ENCODE measurements at regions not wholly inside any gene's neighbourhood (a gene's known extent, or its start where the extent isn't known, plus 50 kb on each side); places are given as distances from the start of the nearest gene placed in this dataset.

DNA sequence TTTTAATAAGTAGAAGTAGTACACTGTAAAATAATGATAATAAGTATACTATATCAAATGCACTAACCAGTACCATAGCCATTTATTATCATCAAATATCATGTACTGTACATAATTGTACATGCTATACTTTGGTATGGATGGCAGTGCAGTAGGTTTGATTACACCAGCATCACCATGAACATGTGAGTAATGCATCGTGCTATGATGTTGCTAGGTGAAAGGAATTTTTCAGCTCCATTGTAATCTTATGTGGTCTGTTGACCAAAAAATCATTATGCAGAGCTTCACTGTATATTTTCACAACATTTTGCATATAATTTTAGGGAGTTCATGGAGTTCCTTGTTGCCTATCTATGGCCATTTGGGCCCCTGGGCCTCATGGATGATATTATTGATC lies 72.2 kb upstream of the HMHB1 start:
- Histone ChIP-seq H3K27me3 (ENCODE audit: control insufficient read depth, insufficient read depth, low read length) (no peaks in the 10 kb centered on the region), H3K4me3 (replicated peaks in 1 of 4; ENCODE audit: control extremely low read depth in 1 of 4, insufficient read depth in 1 of 4, low read depth in 3 of 4, low read length in 4 of 4) (no peak overlapping the region), H3K36me3 (ENCODE audit: control insufficient read depth, insufficient read depth, low read length) (no peaks in the 10 kb centered on the region), H3K27ac (ENCODE audit: insufficient read depth, low read length) (no peak overlapping the region), H3K4me1 (ENCODE audit: control insufficient read depth, extremely low read depth, insufficient read depth, low read length) (no peaks in the 10 kb centered on the region), H3K4me2 (ENCODE audit: extremely low read depth, insufficient read depth, low read length) (no peak overlapping the region), H2AFZ (ENCODE audit: low read length) (no peak overlapping the region), H3K79me2 (ENCODE audit: control insufficient read depth, insufficient read depth, low read length) (no peaks in the 10 kb centered on the region), H3K9ac (ENCODE audit: insufficient read depth, low read length) (no peak overlapping the region), H3K9me3 (ENCODE audit: control insufficient read depth, insufficient read depth, low read depth, low read length) (no peaks in the 10 kb centered on the region), H4K20me1 (ENCODE audit: control insufficient read depth, extremely low read depth, insufficient read depth, low read length) (no peaks in the 10 kb centered on the region)
- peak in 1 of 2 donors; percentile 26 for DNase-seq (ENCODE audit: low read depth in 2 of 2)
- TF ChIP-seq, protein P1, sequence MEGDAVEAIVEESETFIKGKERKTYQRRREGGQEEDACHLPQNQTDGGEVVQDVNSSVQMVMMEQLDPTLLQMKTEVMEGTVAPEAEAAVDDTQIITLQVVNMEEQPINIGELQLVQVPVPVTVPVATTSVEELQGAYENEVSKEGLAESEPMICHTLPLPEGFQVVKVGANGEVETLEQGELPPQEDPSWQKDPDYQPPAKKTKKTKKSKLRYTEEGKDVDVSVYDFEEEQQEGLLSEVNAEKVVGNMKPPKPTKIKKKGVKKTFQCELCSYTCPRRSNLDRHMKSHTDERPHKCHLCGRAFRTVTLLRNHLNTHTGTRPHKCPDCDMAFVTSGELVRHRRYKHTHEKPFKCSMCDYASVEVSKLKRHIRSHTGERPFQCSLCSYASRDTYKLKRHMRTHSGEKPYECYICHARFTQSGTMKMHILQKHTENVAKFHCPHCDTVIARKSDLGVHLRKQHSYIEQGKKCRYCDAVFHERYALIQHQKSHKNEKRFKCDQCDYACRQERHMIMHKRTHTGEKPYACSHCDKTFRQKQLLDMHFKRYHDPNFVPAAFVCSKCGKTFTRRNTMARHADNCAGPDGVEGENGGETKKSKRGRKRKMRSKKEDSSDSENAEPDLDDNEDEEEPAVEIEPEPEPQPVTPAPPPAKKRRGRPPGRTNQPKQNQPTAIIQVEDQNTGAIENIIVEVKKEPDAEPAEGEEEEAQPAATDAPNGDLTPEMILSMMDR (conservative IDR thresholded peaks at IDR 0.05 in 1 of 2, IDR thresholded peaks at IDR 0.05 in 1 of 2; ENCODE audit: low read depth in 1 of 2, low read length in 2 of 2) = no peak
- no peak for TF ChIP-seq EZH2 (IDR thresholded peaks at IDR 0.05; ENCODE audit: low read length, missing control alignments)

DNA sequence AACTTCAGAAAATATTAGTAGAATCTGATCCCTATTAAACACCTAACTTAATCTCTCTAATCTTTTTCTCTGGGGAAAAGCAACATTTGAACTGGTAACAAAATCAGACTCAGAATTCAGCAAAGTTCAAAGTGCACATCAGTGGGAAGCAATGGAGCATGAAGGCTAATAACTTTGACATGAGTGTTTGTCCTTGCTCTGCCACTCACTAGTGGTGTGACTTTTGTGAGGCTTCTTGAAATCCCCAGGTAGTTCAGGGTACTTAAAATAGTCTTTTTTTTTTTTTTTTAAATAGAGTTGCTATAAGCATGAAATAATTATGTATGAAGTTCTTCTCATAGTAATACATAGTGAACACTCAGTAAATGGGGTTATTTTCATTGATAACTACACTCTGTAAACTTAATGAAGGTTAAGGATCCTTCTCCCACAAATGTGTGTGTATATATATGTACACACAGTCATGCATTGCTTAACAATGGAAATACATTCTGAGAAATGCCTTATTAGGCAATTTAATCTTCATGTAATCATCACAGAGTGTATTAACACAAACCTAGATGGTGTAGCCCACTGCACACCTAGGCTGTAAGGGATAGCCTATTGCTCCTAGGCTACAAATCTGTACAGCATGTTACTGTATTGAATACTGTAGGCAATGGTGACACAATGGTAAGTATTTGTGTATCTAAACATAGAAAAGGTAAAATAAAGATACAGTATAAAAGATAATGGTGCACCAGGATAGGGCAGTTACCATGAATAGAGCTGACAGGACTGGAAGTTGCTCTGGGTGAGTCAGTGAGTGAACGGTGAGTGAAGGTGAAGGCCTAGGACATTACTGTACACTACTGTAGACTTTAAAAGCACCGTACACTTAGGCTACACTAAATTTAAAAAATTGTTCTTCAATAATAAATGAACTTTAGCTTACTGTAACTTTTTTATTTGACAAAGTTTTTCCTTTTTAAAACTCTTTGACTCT lies 73.3 kb upstream of the HMHB1 start:
- Histone ChIP-seq H3K4me2 (ENCODE audit: extremely low read depth, insufficient read depth, low read length) (no peak overlapping the region), H3K9ac (ENCODE audit: insufficient read depth, low read length) (no peak overlapping the region), H3K27me3 (ENCODE audit: control insufficient read depth, insufficient read depth, low read length) (no peaks in the 10 kb centered on the region), H3K79me2 (ENCODE audit: control insufficient read depth, insufficient read depth, low read length) (no peaks in the 10 kb centered on the region), H3K36me3 (ENCODE audit: control insufficient read depth, insufficient read depth, low read length) (no peaks in the 10 kb centered on the region), H4K20me1 (ENCODE audit: control insufficient read depth, extremely low read depth, insufficient read depth, low read length) (no peaks in the 10 kb centered on the region), H3K4me3 (replicated peaks in 1 of 4; ENCODE audit: control extremely low read depth in 1 of 4, insufficient read depth in 1 of 4, low read depth in 3 of 4, low read length in 4 of 4) (no peak overlapping the region), H3K27ac (ENCODE audit: insufficient read depth, low read length) (no peak overlapping the region), H3K9me3 (ENCODE audit: control insufficient read depth, insufficient read depth, low read depth, low read length) (no peaks in the 10 kb centered on the region), H3K4me1 (ENCODE audit: control insufficient read depth, extremely low read depth, insufficient read depth, low read length) (no peaks in the 10 kb centered on the region), H2AFZ (ENCODE audit: low read length) (no peak overlapping the region)
- no peak for DNase-seq (ENCODE audit: low read depth in 2 of 2)
- TF ChIP-seq, protein P1 (conservative IDR thresholded peaks at IDR 0.05 in 1 of 2, IDR thresholded peaks at IDR 0.05 in 1 of 2; ENCODE audit: low read depth in 1 of 2, low read length in 2 of 2) = no peak
- no peak for TF ChIP-seq EZH2 (IDR thresholded peaks at IDR 0.05; ENCODE audit: low read length, missing control alignments)

- Histone ChIP-seq H3K9ac (ENCODE audit: insufficient read depth, low read length) (no peak overlapping the region), H4K20me1 (ENCODE audit: control insufficient read depth, extremely low read depth, insufficient read depth, low read length) (no peaks in the 10 kb centered on the region), H3K4me1 (ENCODE audit: control insufficient read depth, extremely low read depth, insufficient read depth, low read length) (no peaks in the 10 kb centered on the region), H3K4me3 (replicated peaks in 1 of 4; ENCODE audit: control extremely low read depth in 1 of 4, insufficient read depth in 1 of 4, low read depth in 3 of 4, low read length in 4 of 4) (no peak overlapping the region), H3K79me2 (ENCODE audit: control insufficient read depth, insufficient read depth, low read length) (no peaks in the 10 kb centered on the region), H3K4me2 (ENCODE audit: extremely low read depth, insufficient read depth, low read length) (no peak overlapping the region), H3K9me3 (ENCODE audit: control insufficient read depth, insufficient read depth, low read depth, low read length) (no peaks in the 10 kb centered on the region), H2AFZ (ENCODE audit: low read length) (no peak overlapping the region), H3K36me3 (ENCODE audit: control insufficient read depth, insufficient read depth, low read length) (no peaks in the 10 kb centered on the region), H3K27ac (ENCODE audit: insufficient read depth, low read length) (no peak overlapping the region), H3K27me3 (ENCODE audit: control insufficient read depth, insufficient read depth, low read length) (no peaks in the 10 kb centered on the region)
- no peak for DNase-seq (ENCODE audit: low read depth in 2 of 2)
- TF ChIP-seq EZH2 (IDR thresholded peaks at IDR 0.05; ENCODE audit: low read length, missing control alignments) = no peak
- TF ChIP-seq, protein P1 (conservative IDR thresholded peaks at IDR 0.05 in 1 of 2, IDR thresholded peaks at IDR 0.05 in 1 of 2; ENCODE audit: low read depth in 1 of 2, low read length in 2 of 2) = no peak
These were observed 74.9 kb upstream of the HMHB1 start for GRCh38 chr5:143737062-143737461.

Data from fibroblast of lung (primary cell).